ENCODE measurements at regions not wholly inside any gene's neighbourhood (a gene's known extent, or its start where the extent isn't known, plus 50 kb on each side); places are given as distances from the start of the nearest gene placed in this dataset.

- DNase-seq = no peak
Measured at GRCh38 chr11:112762707-112763090, 198.5 kb upstream of the NCAM1 start.

GRCh38 chr11:112765337-112765736 is 195.9 kb upstream of the NCAM1 start:
- no peak for DNase-seq

- DNase-seq = no peak
Measured at GRCh38 chr11:112769170-112769569, 192.1 kb upstream of the NCAM1 start.

GRCh38 chr11:112769584-112769983 is 191.6 kb upstream of the NCAM1 start:
- DNase-seq = no peak

- DNase-seq = no peak
Measured at GRCh38 chr11:112770033-112770432, 191.2 kb upstream of the NCAM1 start.

- DNase-seq = no peak
Measured at GRCh38 chr11:112770487-112770886, 190.7 kb upstream of the NCAM1 start.

- no peak for DNase-seq
Measured at GRCh38 chr11:112771851-112772250, 189.4 kb upstream of the NCAM1 start.

- no peak for DNase-seq
Measured at GRCh38 chr11:112773264-112773663, 188.0 kb upstream of the NCAM1 start.

GRCh38 chr11:112776834-112777233 is 184.4 kb upstream of the NCAM1 start:
- DNase-seq = no peak

- no peak for DNase-seq
Measured at GRCh38 chr11:112777283-112777751, 183.9 kb upstream of the NCAM1 start.

- no peak for DNase-seq
Measured at GRCh38 chr11:112778091-112778876, 182.9 kb upstream of the NCAM1 start.

GRCh38 chr11:112778877-112779266 is 182.3 kb upstream of the NCAM1 start:
- DNase-seq = no peak

- peak; percentile 65 for DNase-seq
Measured at GRCh38 chr11:112780351-112781087, 180.7 kb upstream of the NCAM1 start.

GRCh38 chr11:112783945-112784322 is 177.3 kb upstream of the NCAM1 start:
- DNase-seq = no peak

GRCh38 chr11:112784323-112785073 is 176.7 kb upstream of the NCAM1 start:
- DNase-seq = peak; percentile 85

GRCh38 chr11:112785149-112785548 is 176.1 kb upstream of the NCAM1 start:
- DNase-seq = peak; percentile 63

GRCh38 chr11:112785719-112786118 is 175.5 kb upstream of the NCAM1 start:
- DNase-seq = peak; percentile 59

- DNase-seq = no peak
Measured at GRCh38 chr11:112786196-112786595, 175.0 kb upstream of the NCAM1 start.

GRCh38 chr11:112786886-112787530 is 174.2 kb upstream of the NCAM1 start:
- no peak for DNase-seq

- no peak for DNase-seq
Measured at GRCh38 chr11:112789481-112789880, 171.7 kb upstream of the NCAM1 start.

GRCh38 chr11:112790286-112790685 is 170.9 kb upstream of the NCAM1 start:
- DNase-seq = no peak

- no peak for DNase-seq
Measured at GRCh38 chr11:112792070-112792469, 169.2 kb upstream of the NCAM1 start.

GRCh38 chr11:112793416-112793815 is 167.8 kb upstream of the NCAM1 start:
- DNase-seq = no peak

Measured in fibroblast of skin of scalp (primary cell).